H9 (cell line): ENCODE measurements at regions not wholly inside any gene's neighbourhood (a gene's known extent, or its start where the extent isn't known, plus 50 kb on each side); places are given as distances from the start of the nearest gene placed in this dataset.

Experiments used
- DNase-seq: peaks from one replicate; pipeline ENCODE4 v3.0.0-alpha.2; 2017
- H2AFZ ChIP-seq: one replicate; pipeline ENCODE4 v1.6.1; 2013; ENCODE audit warnings: mild to moderate bottlenecking, low read length, control low read depth, moderate library complexity
- H2AK5ac ChIP-seq: 2 replicates; pipeline ENCODE4 v1.6.1; 2013; ENCODE audit warnings: low read length, control low read depth, mixed read lengths; ENCODE audit not compliant: insufficient read length
- H2BK120ac ChIP-seq: one replicate; pipeline ENCODE4 v1.6.1; 2013; ENCODE audit warnings: low read depth, mild to moderate bottlenecking, low read length, control low read depth, inconsistent platforms; ENCODE audit not compliant: poor library complexity, severe bottlenecking
- H2BK12ac ChIP-seq: 2 replicates; pipeline ENCODE4 v1.6.1; 2013; ENCODE audit warnings: low read length, control low read depth, mixed read lengths, low read depth; ENCODE audit not compliant: insufficient read length
- H2BK15ac ChIP-seq: 2 replicates; pipeline ENCODE4 v1.6.1; 2013; ENCODE audit warnings: low read depth, low read length, control low read depth
- H2BK20ac ChIP-seq: one replicate; pipeline ENCODE4 v1.6.1; 2013; ENCODE audit warnings: low read depth, mild to moderate bottlenecking, low read length, control low read depth, inconsistent platforms; ENCODE audit not compliant: poor library complexity, severe bottlenecking
- H2BK5ac ChIP-seq: 2 replicates; pipeline ENCODE4 v1.6.1; 2013; ENCODE audit warnings: low read length, control low read depth, mixed read lengths; ENCODE audit not compliant: insufficient read length
- H3K14ac ChIP-seq: 2 replicates; pipeline ENCODE4 v1.6.1; 2013; ENCODE audit warnings: low read length, control low read depth; ENCODE audit not compliant: insufficient read depth
- H3K18ac ChIP-seq: 2 replicates; pipeline ENCODE4 v1.6.1; 2013; ENCODE audit warnings: low read depth, mild to moderate bottlenecking, mixed read lengths, low read length, control low read depth; ENCODE audit not compliant: insufficient read length
- H3K23ac ChIP-seq: 2 replicates; pipeline ENCODE4 v1.6.1; 2013; ENCODE audit warnings: low read length, control low read depth, mixed read lengths, low read depth; ENCODE audit not compliant: insufficient read length
- H3K23me2 ChIP-seq: 2 replicates; pipeline ENCODE4 v1.6.1; 2013; ENCODE audit warnings: low read depth, mild to moderate bottlenecking, mixed read lengths, low read length, control low read depth; ENCODE audit not compliant: insufficient read length, poor library complexity, severe bottlenecking
- H3K27ac ChIP-seq: 2 replicates; pipeline ENCODE4 v1.5.1; 2013; ENCODE audit warnings: low read length, control low read depth, mixed read lengths, low read depth; ENCODE audit not compliant: insufficient read length
- H3K27me3 ChIP-seq: 2 replicates; pipeline ENCODE4 v1.6.1; 2013; ENCODE audit warnings: low read length, control low read depth, inconsistent platforms; ENCODE audit not compliant: insufficient read depth
- H3K4ac ChIP-seq: 2 replicates; pipeline ENCODE4 v1.6.1; 2013; ENCODE audit warnings: low read depth, mild to moderate bottlenecking, control low read depth, inconsistent platforms, low read length, moderate library complexity
- H3K4me1 ChIP-seq: 2 replicates; pipeline ENCODE4 v1.6.1; 2013; ENCODE audit warnings: low read length, control low read depth, inconsistent platforms; ENCODE audit not compliant: insufficient read depth
- H3K4me2 ChIP-seq: 2 replicates; pipeline ENCODE4 v1.6.1; 2013; ENCODE audit warnings: low read length, control low read depth, mixed read lengths; ENCODE audit not compliant: insufficient read length, insufficient read depth
- H3K56ac ChIP-seq: 2 replicates; pipeline ENCODE4 v1.6.1; 2013; ENCODE audit warnings: low read depth, mild to moderate bottlenecking, mixed read lengths, low read length, control low read depth; ENCODE audit not compliant: insufficient read length
- H3K79me1 ChIP-seq: 2 replicates; pipeline ENCODE4 v1.6.1; 2013; ENCODE audit warnings: low read depth, mild to moderate bottlenecking, moderate library complexity, low read length, control low read depth, inconsistent platforms; ENCODE audit not compliant: insufficient read depth, poor library complexity, severe bottlenecking
- H3K79me2 ChIP-seq: 2 replicates; pipeline ENCODE4 v1.6.1; 2013; ENCODE audit warnings: low read length, control low read depth, inconsistent platforms; ENCODE audit not compliant: insufficient read depth
- H3K9ac ChIP-seq: 2 replicates; pipeline ENCODE4 v1.6.1; 2013; ENCODE audit warnings: low read length, control low read depth, mixed read lengths; ENCODE audit not compliant: insufficient read length; ENCODE audit errors: extremely low read depth
- H3K9me3 ChIP-seq: one replicate; pipeline ENCODE4 v1.6.1; 2013; ENCODE audit warnings: low read depth, low read length, inconsistent platforms; ENCODE audit not compliant: control insufficient read depth
- H3T11ph ChIP-seq: one replicate; pipeline ENCODE4 v1.6.1; 2013; ENCODE audit warnings: mild to moderate bottlenecking, low read length, control low read depth, inconsistent platforms
- H4K20me1 ChIP-seq: one replicate; pipeline ENCODE4 v1.6.1; 2013; ENCODE audit not compliant: control insufficient read depth, insufficient read length, insufficient read depth
- H4K5ac ChIP-seq: 2 replicates; pipeline ENCODE4 v1.6.1; 2013; ENCODE audit warnings: low read depth, mild to moderate bottlenecking, mixed read lengths, low read length, control low read depth; ENCODE audit not compliant: insufficient read length
- H4K8ac ChIP-seq: replicated peaks from 2 replicates; pipeline ENCODE4 v1.6.1; 2013; ENCODE audit warnings: low read length, control low read depth, mixed read lengths, low read depth; ENCODE audit not compliant: insufficient read length
- H4K91ac ChIP-seq: 2 replicates; pipeline ENCODE4 v1.6.1; 2013; ENCODE audit warnings: low read depth, mild to moderate bottlenecking, moderate library complexity, mixed read lengths, low read length, control low read depth; ENCODE audit not compliant: insufficient read length
- H3K27ac Mint-ChIP-seq, 3 experiments: 2 replicates in 2 of 3; 3 replicates in 1 of 3; pipeline ENCODE4 v1.8.0; 2020 to 2021; ENCODE audit warnings: mixed read lengths in 3 of 3, mild to moderate bottlenecking in 1 of 3, moderate library complexity in 1 of 3
- H3K27me3 Mint-ChIP-seq: 2 replicates; pipeline ENCODE4 v1.8.0; 2021; ENCODE audit warnings: low read depth, mild to moderate bottlenecking, moderate library complexity, mixed read lengths
- H3K36me3 Mint-ChIP-seq, 3 experiments: 2 replicates in 2 of 3; 3 replicates in 1 of 3; pipeline ENCODE4 v1.8.0; 2020 to 2021; ENCODE audit warnings: low read depth in 3 of 3, mixed read lengths in 3 of 3; ENCODE audit not compliant: insufficient read depth in 1 of 3
- H3K4me1 Mint-ChIP-seq, 2 experiments: 2 replicates each; pipeline ENCODE4 v1.8.0; 2020; ENCODE audit warnings: mixed read lengths in 2 of 2
- H3K4me3 Mint-ChIP-seq, 2 experiments: 2 replicates in 1 of 2; 3 replicates in 1 of 2; pipeline ENCODE4 v1.8.0; 2020 to 2021; ENCODE audit warnings: mild to moderate bottlenecking in 2 of 2, mixed read lengths in 2 of 2, moderate library complexity in 1 of 2
- H3K9me3 Mint-ChIP-seq, 2 experiments: 2 replicates in 1 of 2; 3 replicates in 1 of 2; pipeline ENCODE4 v1.8.0; 2020; ENCODE audit warnings: mild to moderate bottlenecking in 2 of 2, mixed read lengths in 2 of 2, moderate library complexity in 1 of 2
- CTCF ChIP-seq: fragments of 200-600 bp; sonication (generic); conservative IDR thresholded peaks from 3 replicates; pipeline ENCODE4 v1.8.0; 2021; ENCODE audit warnings: antibody characterized with exemption, mild to moderate bottlenecking
- WGBS: extraction: QIAGEN DNeasy Blood & Tissue Kit; methylation state at CpG from one replicate; pipeline ENCODE4 v1.1.7; 2013; ENCODE audit warnings: missing lambda C conversion rate, low lambda C conversion rate, mixed read lengths; ENCODE audit not compliant: insufficient read length; ENCODE audit errors: extremely low coverage; 5-methylcytosine and 5-hydroxymethylcytosine counted together

GRCh38 chr7:118046086-118046485 lies 137.9 kb upstream of the LSM8 start:
- Mint-ChIP-seq H3K27ac (no peak overlapping the region), H3K9me3 (no peaks in the 10 kb centered on the region), H3K4me3 (no peak overlapping the region), H3K4me1 (no peaks in the 10 kb centered on the region), H3K36me3 (no peaks in the 10 kb centered on the region), H3K27me3 (no peaks in the 10 kb centered on the region; the same call in 1 of the 2 replicates)
- Histone ChIP-seq H3K23ac (no peak overlapping the region), H3K14ac (no peak overlapping the region), H3K27me3 (no peaks in the 10 kb centered on the region), H3K23me2 (no peaks in the 10 kb centered on the region), H3K9ac (no peak overlapping the region), H3K4ac (no peak overlapping the region), H3K4me1 (no peaks in the 10 kb centered on the region), H3T11ph (no peak overlapping the region), H4K5ac (no peak overlapping the region), H3K18ac (no peak overlapping the region), H3K4me2 (no peak overlapping the region), H3K79me2 (no peaks in the 10 kb centered on the region), H2BK120ac (no peak overlapping the region), H3K56ac (no peak overlapping the region), H4K91ac (no peak overlapping the region), H2AK5ac (no peak overlapping the region), H3K27ac (no peak overlapping the region), H2BK5ac (no peak overlapping the region), H4K8ac (no peak overlapping the region), H3K79me1 (no peaks in the 10 kb centered on the region), H2AFZ (no peak overlapping the region), H4K20me1 (no peaks in the 10 kb centered on the region), H2BK15ac (no peak overlapping the region), H2BK20ac (no peak overlapping the region), H3K9me3 (no peaks in the 10 kb centered on the region), H2BK12ac (no peak overlapping the region)
- no CpG with 5 or more reads among the region's 2 CpGs for WGBS
- no peak for TF ChIP-seq CTCF
- DNase-seq: no peak
